ENCODE measurements at regions not wholly inside any gene's neighbourhood (a gene's known extent, or its start where the extent isn't known, plus 50 kb on each side); places are given as distances from the start of the nearest gene placed in this dataset.

- TF ChIP-seq CTCF (IDR thresholded peaks at IDR 0.05) = no peak
- TF ChIP-seq POLR2A (IDR thresholded peaks at IDR 0.05) = no peak
- TF ChIP-seq POLR2AphosphoS5 (IDR thresholded peaks at IDR 0.05) = no peak
Measured at GRCh38 chr1:56137521-56138505, 441.6 kb downstream of the PLPP3 start.
